ENCODE measurements at regions not wholly inside any gene's neighbourhood (a gene's known extent, or its start where the extent isn't known, plus 50 kb on each side); places are given as distances from the start of the nearest gene placed in this dataset.

- TF ChIP-seq CTCF (IDR thresholded peaks at IDR 0.05; ENCODE audit: low read depth, low read length, missing input control) (no peak), GABPA (IDR thresholded peaks at IDR 0.05 in 1 of 2, conservative IDR thresholded peaks at IDR 0.05 in 1 of 2) (no peak), MAX (IDR thresholded peaks at IDR 0.05) (no peak), HNF4G (IDR thresholded peaks at IDR 0.05) (no peak), RAD21 (IDR thresholded peaks at IDR 0.05) (no peak), HNF4A (conservative IDR thresholded peaks at IDR 0.05) (no peak)
These were observed 908.9 kb upstream of the ATXN8OS start for GRCh38 chr13:69198706-69199105.
